SK-N-SH (cell line): ENCODE measurements at regions not wholly inside any gene's neighbourhood (a gene's known extent, or its start where the extent isn't known, plus 50 kb on each side); places are given as distances from the start of the nearest gene placed in this dataset.

Source experiments
- CTCF ChIA-PET: fragments of 300-600, 350-600 bp; formaldehyde crosslinking; extraction: SDS; loops from one replicate; lab custom pipeline; 2021; lab: Yijun Ruan, JAX
- POLR2A ChIA-PET: fragments of 350-600 bp; sonication (Branson Sonifier 250); formaldehyde crosslinking; extraction: SDS; loops from one replicate; lab custom pipeline; 2020; ENCODE audit warnings: antibody characterized with exemption, inconsistent platforms; lab: Yijun Ruan, JAX
- DNase-seq: peaks from one replicate; pipeline ENCODE4 v3.0.0; 2012
- H2AFZ ChIP-seq: fragments of 200-600 bp; sonication (generic); 2 replicates; pipeline ENCODE4 v1.8.1; 2016; ENCODE audit warnings: antibody characterized with exemption, mild to moderate bottlenecking, low read depth
- H3F3A ChIP-seq: fragments of 200-600 bp; sonication (generic); replicated peaks from 2 replicates; pipeline ENCODE3; 2016; ENCODE audit warnings: antibody characterized with exemption, mild to moderate bottlenecking; ENCODE audit not compliant: insufficient read depth
- H3K27ac ChIP-seq, 2 experiments: fragments of 200-500 bp in 1 of 2; fragments of 200-600 bp in 1 of 2; sonication (Bioruptor generic) in 1 of 2; sonication (generic), shearing (Covaris generic) in 1 of 2; 2 replicates each; pipeline versions ENCODE4 v1.5.1 to v1.6.1; 2014 to 2016; ENCODE audit warnings: low read depth in 2 of 2, inconsistent platforms in 1 of 2, low read length in 1 of 2, mild to moderate bottlenecking in 1 of 2, mixed read lengths in 1 of 2
- H3K27me3 ChIP-seq: fragments of 200-600 bp; sonication (generic), shearing (Covaris generic); 2 replicates; pipeline ENCODE4 v1.6.1; 2016; ENCODE audit warnings: mixed run types; ENCODE audit not compliant: insufficient read depth
- H3K36me3 ChIP-seq, 2 experiments: fragments of 200-500 bp in 1 of 2; fragments of 200-600 bp in 1 of 2; sonication (Bioruptor generic) in 1 of 2; sonication (generic) in 1 of 2; replicated peaks in 1 of 2; 2 replicates each; pipeline versions ENCODE3 to v1.5.1; 2014 to 2016; ENCODE audit warnings: low read length in 1 of 2, mild to moderate bottlenecking in 1 of 2; ENCODE audit not compliant: insufficient read depth in 2 of 2, control insufficient read depth in 1 of 2
- H3K4me1 ChIP-seq, 2 experiments: fragments of 200-500 bp in 1 of 2; fragments of 200-600 bp in 1 of 2; sonication (Bioruptor generic) in 1 of 2; sonication (generic), shearing (Covaris generic) in 1 of 2; 2 replicates each; pipeline versions ENCODE4 v1.5.1 to v1.6.1; 2014 to 2016; ENCODE audit warnings: low read depth in 1 of 2, low read length in 1 of 2, mixed run types in 1 of 2; ENCODE audit not compliant: insufficient read depth in 2 of 2, control insufficient read depth in 1 of 2
- H3K4me2 ChIP-seq: fragments of 200-600 bp; sonication (generic), shearing (Covaris generic); 2 replicates; pipeline ENCODE4 v1.6.1; 2017; ENCODE audit warnings: mixed run types
- H3K4me3 ChIP-seq, 2 experiments: fragments of 200-500 bp in 1 of 2; fragments of 200-600 bp in 1 of 2; sonication (Bioruptor generic) in 1 of 2; sonication (generic), shearing (Covaris generic) in 1 of 2; 2 replicates each; pipeline versions ENCODE4 v1.5.1 to v1.8.1; 2014 to 2016; ENCODE audit warnings: low read depth in 2 of 2, inconsistent platforms in 1 of 2, low read length in 1 of 2, mild to moderate bottlenecking in 1 of 2, mixed read lengths in 1 of 2, moderate library complexity in 1 of 2
- H3K79me2 ChIP-seq: fragments of 200-600 bp; sonication (generic); 2 replicates; pipeline ENCODE4 v1.8.1; 2017; ENCODE audit warnings: mild to moderate bottlenecking; ENCODE audit not compliant: insufficient read depth
- H3K9ac ChIP-seq: fragments of 200-600 bp; sonication (generic); 2 replicates; pipeline ENCODE4 v1.6.1; 2017; ENCODE audit warnings: mixed run types
- H3K9me2 ChIP-seq: fragments of 200-600 bp; sonication (generic); 2 replicates; pipeline ENCODE4 v1.6.1; 2017; ENCODE audit warnings: mixed run types
- H3K9me3 ChIP-seq: fragments of 200-600 bp; sonication (generic); 2 replicates; pipeline ENCODE4 v1.6.1; 2017; ENCODE audit warnings: mixed run types, mild to moderate bottlenecking, moderate library complexity
- H4K20me1 ChIP-seq: fragments of 200-600 bp; sonication (generic); 2 replicates; pipeline ENCODE4 v1.6.1; 2017; ENCODE audit warnings: mild to moderate bottlenecking, mixed run types; ENCODE audit not compliant: insufficient read depth
- CHD2 ChIP-seq: fragments of 150-350 bp; IDR thresholded peaks from 2 replicates; pipeline ENCODE4 v1.6.1; 2018; ENCODE audit warnings: low read length; ENCODE audit not compliant: partially characterized antibody
- FOSL2 ChIP-seq: IDR thresholded peaks from 2 replicates; pipeline ENCODE4 v1.4.0; 2012; ENCODE audit warnings: low read depth, mild to moderate bottlenecking, moderate library complexity, borderline replicate concordance
- FOXJ3 ChIP-seq: sonication (generic); formaldehyde crosslinking; IDR thresholded peaks from 2 replicates; pipeline ENCODE4 v1.5.1; 2020; ENCODE audit warnings: mild to moderate bottlenecking, missing genetic modification reagents
- GABPA ChIP-seq: IDR thresholded peaks from 2 replicates; pipeline ENCODE4 v1.4.0; 2012; ENCODE audit warnings: low read depth, mild to moderate bottlenecking
- MAX ChIP-seq: IDR thresholded peaks from 2 replicates; pipeline ENCODE4 v1.4.0; 2012; ENCODE audit warnings: low read depth
- MEF2A ChIP-seq: IDR thresholded peaks from 2 replicates; pipeline ENCODE4 v1.4.0; 2012; ENCODE audit warnings: low read depth, borderline replicate concordance
- NFIC ChIP-seq: IDR thresholded peaks from 2 replicates; pipeline ENCODE4 v1.4.0; 2012; ENCODE audit warnings: borderline replicate concordance
- NRF1 ChIP-seq: IDR thresholded peaks from 2 replicates; pipeline ENCODE4 v1.6.1; 2012; ENCODE audit warnings: low read depth, mild to moderate bottlenecking, low read length
- REST ChIP-seq: IDR thresholded peaks from 2 replicates; pipeline ENCODE4 v1.6.1; 2012; ENCODE audit warnings: mild to moderate bottlenecking, low read depth, low read length, moderate library complexity
- RXRA ChIP-seq: IDR thresholded peaks from 2 replicates; pipeline ENCODE4 v1.4.0; 2012; ENCODE audit warnings: low read depth, mild to moderate bottlenecking, borderline replicate concordance
- SIN3A ChIP-seq: IDR thresholded peaks from 2 replicates; pipeline ENCODE4 v1.6.1; 2012; ENCODE audit warnings: low read depth, mild to moderate bottlenecking, low read length, moderate library complexity, borderline replicate concordance
- SMC3 ChIP-seq: IDR thresholded peaks from 2 replicates; pipeline ENCODE4 v1.6.1; 2012; ENCODE audit warnings: low read depth, low read length, improper control_type of control experiment
- TAF1 ChIP-seq: IDR thresholded peaks from 2 replicates; pipeline ENCODE4 v1.6.1; 2012; ENCODE audit warnings: low read depth, mild to moderate bottlenecking, low read length, moderate library complexity, borderline replicate concordance
- TEAD4 ChIP-seq: IDR thresholded peaks from 2 replicates; pipeline ENCODE4 v1.4.0; 2012; ENCODE audit warnings: mild to moderate bottlenecking, borderline replicate concordance; ENCODE audit not compliant: insufficient read depth
- YY1 ChIP-seq: IDR thresholded peaks from 2 replicates; pipeline ENCODE4 v1.4.0; 2012; ENCODE audit warnings: low read depth, mild to moderate bottlenecking
- ZBTB33 ChIP-seq: IDR thresholded peaks from 2 replicates; pipeline ENCODE4 v1.4.0; 2012; ENCODE audit warnings: low read depth, borderline replicate concordance
- WGBS: methylation state at CpG from one replicate; pipeline ENCODE4 v1.1.6; 2017; ENCODE audit warnings: low lambda C conversion rate; 5-methylcytosine and 5-hydroxymethylcytosine counted together
- TF ChIP-seq, protein P1 (sequence below): IDR thresholded peaks from 2 replicates; pipeline ENCODE4 v1.4.0; 2012; ENCODE audit warnings: low read depth, borderline replicate concordance

GRCh38 chr6:145189836-145190235 is 545.5 kb downstream of the EPM2A start:
- Histone ChIP-seq H2AFZ (no peak overlapping the region), H3K79me2 (no peaks in the 10 kb centered on the region), H3K9me2 (no peaks in the 10 kb centered on the region), H3K4me3 (no peak overlapping the region), H3K4me1 (no peaks in the 10 kb centered on the region), H3K27me3 (no peaks in the 10 kb centered on the region), H3K36me3 (no peaks in the 10 kb centered on the region), H3K27ac (no peak overlapping the region), H3K9me3 (no peaks in the 10 kb centered on the region), H3K9ac (no peak overlapping the region), H4K20me1 (no peaks in the 10 kb centered on the region), H3F3A (no peaks in the 10 kb centered on the region), H3K4me2 (no peak overlapping the region)
- ChIA-PET CTCF (interaction anchor here (2.2 kb wide), 1 partner anchor 9 kb away, joined by 5 read pairs; no protein-coding TSS in a partner anchor), POLR2A (no interaction called here)
- DNase-seq, result no peak
- TF ChIP-seq NRF1, result no peak
- no peak for TF ChIP-seq SIN3A
- TF ChIP-seq CHD2, result no peak
- no peak for TF ChIP-seq YY1
- TF ChIP-seq TAF1, result no peak
- no peak for TF ChIP-seq FOSL2
- no peak for TF ChIP-seq FOXJ3 (CRISPR knock-in tag)
- TF ChIP-seq, protein P1, sequence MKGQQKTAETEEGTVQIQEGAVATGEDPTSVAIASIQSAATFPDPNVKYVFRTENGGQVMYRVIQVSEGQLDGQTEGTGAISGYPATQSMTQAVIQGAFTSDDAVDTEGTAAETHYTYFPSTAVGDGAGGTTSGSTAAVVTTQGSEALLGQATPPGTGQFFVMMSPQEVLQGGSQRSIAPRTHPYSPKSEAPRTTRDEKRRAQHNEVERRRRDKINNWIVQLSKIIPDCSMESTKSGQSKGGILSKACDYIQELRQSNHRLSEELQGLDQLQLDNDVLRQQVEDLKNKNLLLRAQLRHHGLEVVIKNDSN, result no peak
- TF ChIP-seq NFIC, result no peak
- 15% methylated on average over 1 of the region's 1 CpG for WGBS

DNA sequence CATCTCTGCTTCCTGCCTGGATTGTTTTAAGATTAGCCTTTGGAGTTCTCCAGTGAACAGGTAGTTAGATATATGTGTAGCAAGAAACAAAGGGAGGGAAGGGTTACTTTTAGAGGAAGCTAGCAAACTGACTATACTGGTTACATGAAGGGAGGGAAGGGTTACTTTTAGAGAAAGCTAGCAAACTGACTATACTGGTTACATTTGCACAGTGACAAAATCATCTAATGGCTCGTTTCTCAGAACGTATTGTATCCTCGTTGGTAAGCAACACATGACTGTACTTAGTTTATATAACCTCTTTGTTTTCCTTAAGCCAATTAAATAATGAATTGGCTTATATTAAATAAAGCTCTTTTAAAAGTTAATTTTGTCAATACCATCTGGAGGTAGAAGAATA is 540.9 kb downstream of the EPM2A start:
- no peaks in the 10 kb centered on the region for H3F3A ChIP-seq
- H3K27ac ChIP-seq, result no peak overlapping the region
- no peaks in the 10 kb centered on the region for H3K9me2 ChIP-seq
- no peak overlapping the region for H3K9ac ChIP-seq
- no peak overlapping the region for H3K4me3 ChIP-seq
- no peaks in the 10 kb centered on the region for H3K9me3 ChIP-seq
- DNase-seq, result no peak
- no peaks in the 10 kb centered on the region for H3K27me3 ChIP-seq
- POLR2A ChIA-PET, result no interaction called here
- H2AFZ ChIP-seq, result no peak overlapping the region
- no peaks in the 10 kb centered on the region for H4K20me1 ChIP-seq
- H3K4me2 ChIP-seq, result no peak overlapping the region
- no peaks in the 10 kb centered on the region for H3K4me1 ChIP-seq
- 70% methylated on average over 3 of the region's 3 CpGs for WGBS
- no peaks in the 10 kb centered on the region for H3K79me2 ChIP-seq
- CTCF ChIA-PET, result interaction anchor here (1.5 to 1.9 kb wide), 2 partner anchors 10 to 538 kb away, joined by 3 to 6 read pairs; no protein-coding TSS in a partner anchor
- no peaks in the 10 kb centered on the region for H3K36me3 ChIP-seq
- no peak for TF ChIP-seq TEAD4
- no peak for TF ChIP-seq YY1

- DNase-seq, result no peak
- Histone ChIP-seq H2AFZ (no peak overlapping the region), H3K9ac (no peak overlapping the region), H3K9me2 (no peaks in the 10 kb centered on the region), H3K4me2 (no peak overlapping the region), H3K79me2 (no peaks in the 10 kb centered on the region), H3K4me1 (peaks cover 0 to 6% of the 10 kb centered on the region in 2 experiments; a peak in 2 of 4 replicates), H3K9me3 (no peaks in the 10 kb centered on the region), H3K36me3 (no peaks in the 10 kb centered on the region), H3K27ac (no peak overlapping the region), H3F3A (no peaks in the 10 kb centered on the region), H3K27me3 (no peaks in the 10 kb centered on the region), H3K4me3 (no peak overlapping the region), H4K20me1 (no peaks in the 10 kb centered on the region)
- CTCF ChIA-PET, result no interaction called here
- POLR2A ChIA-PET, result no interaction called here
- 27% methylated on average over 1 of the region's 1 CpG for WGBS
- TF ChIP-seq REST, result no peak
- no peak for TF ChIP-seq MAX
- no peak for TF ChIP-seq SMC3
- no peak for TF ChIP-seq GABPA
- no peak for TF ChIP-seq RXRA
- TF ChIP-seq ZBTB33, result no peak
- TF ChIP-seq MEF2A, result no peak
These were observed 535.4 kb downstream of the EPM2A start for GRCh38 chr6:145199961-145200360.
